Forelimb muscle (tissue), 1 donor: ENCODE measurements at regions not wholly inside any gene's neighbourhood (a gene's known extent, or its start where the extent isn't known, plus 50 kb on each side); places are given as distances from the start of the nearest gene placed in this dataset.
"Not testable (repeated sequence)": the region's sequence is repeated elsewhere in the genome, so short reads cannot be mapped to it uniquely, and the experiment has no call there.

ENCODE experiments used
- DNase-seq: peaks from one replicate; pipeline ENCODE4 v3.0.0-alpha.2; 2013; ENCODE audit warnings: low read depth

GRCh38 chr2:109669731-109670130 lies 55.6 kb downstream of the SOWAHC start:
- no peak for DNase-seq

- DNase-seq, result no peak
Observed at GRCh38 chr2:109670556-109671411, 56.6 kb downstream of the SOWAHC start.

- DNase-seq, result no peak
Observed at GRCh38 chr2:109674894-109675534, 60.9 kb downstream of the SOWAHC start.

GRCh38 chr2:109675666-109676345 lies 61.6 kb downstream of the SOWAHC start:
- DNase-seq, result no peak

- DNase-seq, result no peak
Observed at GRCh38 chr2:109676346-109676902, 62.3 kb downstream of the SOWAHC start.

- not testable (repeated sequence) for DNase-seq
Observed at GRCh38 chr2:109677121-109677731, 63.1 kb downstream of the SOWAHC start.

- DNase-seq, result no peak
Observed at GRCh38 chr2:109677835-109678580, 63.8 kb downstream of the SOWAHC start.

- not testable (repeated sequence) for DNase-seq
Observed at GRCh38 chr2:109678724-109679201, 64.6 kb downstream of the SOWAHC start.

- no peak for DNase-seq
Observed at GRCh38 chr2:109679225-109679624, 65.1 kb downstream of the SOWAHC start.

- DNase-seq, result no peak
Observed at GRCh38 chr2:109679626-109680025, 65.5 kb downstream of the SOWAHC start.

- no peak for DNase-seq
Observed at GRCh38 chr2:109680523-109681297, 66.5 kb downstream of the SOWAHC start.

GRCh38 chr2:109681633-109682380 lies 67.6 kb downstream of the SOWAHC start:
- DNase-seq, result no peak

GRCh38 chr2:109683452-109683851 lies 69.3 kb downstream of the SOWAHC start:
- no peak for DNase-seq

GRCh38 chr2:109685453-109685852 lies 71.3 kb downstream of the SOWAHC start:
- DNase-seq, result no peak

GRCh38 chr2:109686921-109687320 lies 72.8 kb downstream of the SOWAHC start:
- DNase-seq, result no peak

- peak; percentile 63 for DNase-seq
Observed at GRCh38 chr2:109689182-109689930, 75.2 kb downstream of the SOWAHC start.

GRCh38 chr2:109689973-109690372 lies 75.8 kb downstream of the SOWAHC start:
- no peak for DNase-seq

GRCh38 chr2:109690457-109690821 lies 76.3 kb downstream of the SOWAHC start:
- DNase-seq, result no peak
